ENCODE measurements at regions not wholly inside any gene's neighbourhood (a gene's known extent, or its start where the extent isn't known, plus 50 kb on each side); places are given as distances from the start of the nearest gene placed in this dataset.

DNA sequence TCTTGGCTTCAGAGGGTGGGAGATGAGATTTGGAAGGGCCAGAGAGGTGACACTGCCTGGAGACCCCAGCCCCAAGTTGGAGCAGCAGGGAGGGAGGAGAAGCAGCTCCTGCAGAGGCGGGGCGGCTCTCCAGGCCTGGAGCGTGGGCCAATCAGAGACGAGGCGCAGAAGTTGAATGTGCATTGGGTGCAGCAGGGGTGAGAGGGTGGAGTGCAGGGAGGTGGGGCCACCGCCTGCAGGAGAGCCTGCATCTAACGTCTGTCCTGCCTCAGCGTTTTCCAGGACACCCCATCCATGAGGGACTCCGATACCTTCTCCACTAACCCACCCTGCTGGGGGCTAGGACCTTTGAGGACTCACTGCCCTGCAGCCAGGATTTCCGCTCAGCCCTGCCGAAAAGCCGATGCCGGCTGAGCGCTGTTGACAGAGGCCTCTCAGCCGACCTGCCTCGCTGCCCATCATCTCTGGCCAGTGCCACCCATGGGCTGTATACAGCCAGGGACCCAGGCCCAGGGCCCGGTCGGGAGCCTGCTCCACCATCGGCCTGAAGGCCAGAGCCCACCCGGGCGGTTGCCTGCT lies 146.2 kb downstream of the ENGASE start:
- H3K27me3 ChIP-seq (ENCODE audit: control insufficient read depth, insufficient read depth, low read length), result peaks cover 10% of the 10 kb centered on the region
- CTCF ChIA-PET, result interaction anchor here (1.6 kb wide), 1 partner anchor 10 kb away, joined by 3 read pairs; no protein-coding TSS in a partner anchor

GRCh38 chr17:79220201-79220712 lies 145.6 kb downstream of the ENGASE start:
- no peak overlapping the region for H3K4me3 ChIP-seq (ENCODE audit: low read depth, low read length)
- ChIA-PET POLR2A (no interaction called here), CTCF (interaction anchor here (1.6 kb wide), 1 partner anchor 11 kb away, joined by 3 read pairs; no protein-coding TSS in a partner anchor)
- no peak for DNase-seq (ENCODE audit: low read depth)
- no peaks in the 10 kb centered on the region for H3K36me3 ChIP-seq (ENCODE audit: control insufficient read depth, insufficient read depth, low read length)
- peaks cover 12% of the 10 kb centered on the region for H3K27me3 ChIP-seq (ENCODE audit: control insufficient read depth, insufficient read depth, low read length)
- TF ChIP-seq CTCF (IDR thresholded peaks at IDR 0.05; ENCODE audit: insufficient read depth, low read depth, low read length), result no peak

More for the DNA sequence above, 146.2 kb downstream of the ENGASE start:
- no peak for DNase-seq (ENCODE audit: low read depth)
- POLR2A ChIA-PET, result no interaction called here
- TF ChIP-seq CTCF (IDR thresholded peaks at IDR 0.05; ENCODE audit: insufficient read depth, low read depth, low read length), result no peak
- Histone ChIP-seq H3K36me3 (ENCODE audit: control insufficient read depth, insufficient read depth, low read length) (no peaks in the 10 kb centered on the region), H3K4me3 (ENCODE audit: low read depth, low read length) (no peak overlapping the region)

GRCh38 chr17:79219208-79219935 lies 144.7 kb downstream of the ENGASE start:
- Histone ChIP-seq H3K36me3 (ENCODE audit: control insufficient read depth, insufficient read depth, low read length) (no peaks in the 10 kb centered on the region), H3K27me3 (ENCODE audit: control insufficient read depth, insufficient read depth, low read length) (peaks cover 16% of the 10 kb centered on the region)

DNA sequence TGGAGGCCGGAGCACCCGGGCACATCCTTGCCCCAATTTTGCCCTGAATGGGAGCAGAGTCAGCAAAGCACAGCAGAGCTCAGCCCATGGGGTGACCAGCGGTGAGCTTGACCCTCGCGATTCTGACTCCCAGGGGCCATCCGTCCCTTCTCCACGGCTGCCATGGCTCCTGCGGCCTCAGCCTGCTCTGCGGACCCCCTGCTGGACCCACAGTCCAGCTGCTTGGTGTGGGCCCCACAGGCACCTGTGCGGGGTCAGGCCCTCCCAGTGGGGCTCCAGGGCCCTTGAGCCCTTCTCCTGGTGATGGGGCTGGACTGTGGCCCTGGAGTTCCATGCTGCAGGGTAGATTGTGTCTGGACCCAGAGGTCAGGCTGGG lies 144.2 kb downstream of the ENGASE start:
- POLR2A ChIA-PET, result no interaction called here
- no peaks in the 10 kb centered on the region for H3K36me3 ChIP-seq (ENCODE audit: control insufficient read depth, insufficient read depth, low read length)
- no peak for TF ChIP-seq CTCF (IDR thresholded peaks at IDR 0.05; ENCODE audit: insufficient read depth, low read depth, low read length)
- peaks cover 16% of the 10 kb centered on the region for H3K27me3 ChIP-seq (ENCODE audit: control insufficient read depth, insufficient read depth, low read length)
- H3K4me3 ChIP-seq (ENCODE audit: low read depth, low read length), result no peak overlapping the region
- DNase-seq (ENCODE audit: low read depth), result no peak
- CTCF ChIA-PET, result no interaction called here

More at GRCh38 chr17:79219208-79219935, 144.7 kb downstream of the ENGASE start:
- no peak overlapping the region for H3K4me3 ChIP-seq (ENCODE audit: low read depth, low read length)
- TF ChIP-seq CTCF (IDR thresholded peaks at IDR 0.05; ENCODE audit: insufficient read depth, low read depth, low read length), result no peak
- DNase-seq (ENCODE audit: low read depth), result no peak
- CTCF ChIA-PET, result interaction anchor here (1.6 kb wide), 1 partner anchor 11 kb away, joined by 3 read pairs; no protein-coding TSS in a partner anchor
- POLR2A ChIA-PET, result no interaction called here

GRCh38 chr17:79218175-79218824 lies 143.7 kb downstream of the ENGASE start:
- no peak overlapping the region for H3K4me3 ChIP-seq (ENCODE audit: low read depth, low read length)
- peaks cover 16% of the 10 kb centered on the region for H3K27me3 ChIP-seq (ENCODE audit: control insufficient read depth, insufficient read depth, low read length)
- ChIA-PET CTCF (no interaction called here), POLR2A (no interaction called here)
- H3K36me3 ChIP-seq (ENCODE audit: control insufficient read depth, insufficient read depth, low read length), result no peaks in the 10 kb centered on the region
- no peak for DNase-seq (ENCODE audit: low read depth)
- no peak for TF ChIP-seq CTCF (IDR thresholded peaks at IDR 0.05; ENCODE audit: insufficient read depth, low read depth, low read length)

All from BJ (cell line).